ENCODE measurements at regions not wholly inside any gene's neighbourhood (a gene's known extent, or its start where the extent isn't known, plus 50 kb on each side); places are given as distances from the start of the nearest gene placed in this dataset.
"Not testable (repeated sequence)": the region's sequence is repeated elsewhere in the genome, so short reads cannot be mapped to it uniquely, and the experiment has no call there.

GRCh38 chr7:149334930-149335329 is 72.9 kb downstream of the ZNF783 start:
- TF ChIP-seq CTCF (IDR thresholded peaks at IDR 0.05; ENCODE audit: low read depth, low read length), result no peak
- H3K27ac ChIP-seq, result no peak overlapping the region

GRCh38 chr7:149348758-149349369 is 86.9 kb downstream of the ZNF783 start:
- Histone ChIP-seq H3K27me3 (no peaks in the 10 kb centered on the region), H3K4me1 (ENCODE audit: low read depth) (no peaks in the 10 kb centered on the region), H3K27ac (no peak overlapping the region), H3K9me3 (ENCODE audit: low read depth) (no peaks in the 10 kb centered on the region), H3K4me3 (no peak overlapping the region), H3K36me3 (no peaks in the 10 kb centered on the region)
- DNase-seq (ENCODE audit: low read depth in 1 of 2, low spot score in 1 of 2), result no peak
- TF ChIP-seq CTCF (IDR thresholded peaks at IDR 0.05; ENCODE audit: low read depth, low read length), result no peak

More at GRCh38 chr7:149334930-149335329, 72.9 kb downstream of the ZNF783 start:
- no peaks in the 10 kb centered on the region for H3K9me3 ChIP-seq (ENCODE audit: low read depth)
- H3K36me3 ChIP-seq, result no peaks in the 10 kb centered on the region
- DNase-seq (ENCODE audit: low read depth in 1 of 2, low spot score in 1 of 2), result peak in 1 of 2 donors; percentile 49
- H3K27me3 ChIP-seq, result no peaks in the 10 kb centered on the region
- H3K4me1 ChIP-seq (ENCODE audit: low read depth), result no peaks in the 10 kb centered on the region
- H3K4me3 ChIP-seq, result no peak overlapping the region

- TF ChIP-seq CTCF (IDR thresholded peaks at IDR 0.05; ENCODE audit: low read depth, low read length), result no peak
- H3K27ac ChIP-seq, result no peak overlapping the region
- no peaks in the 10 kb centered on the region for H3K36me3 ChIP-seq
- no peak for DNase-seq (ENCODE audit: low read depth in 1 of 2, low spot score in 1 of 2)
- no peak overlapping the region for H3K4me3 ChIP-seq
- no peaks in the 10 kb centered on the region for H3K4me1 ChIP-seq (ENCODE audit: low read depth)
- no peaks in the 10 kb centered on the region for H3K9me3 ChIP-seq (ENCODE audit: low read depth)
- no peaks in the 10 kb centered on the region for H3K27me3 ChIP-seq
These were observed 91.9 kb downstream of the ZNF783 start for GRCh38 chr7:149353739-149354504.

- H3K36me3 ChIP-seq; DNase-seq (ENCODE audit: low read depth in 1 of 2, low spot score in 1 of 2); H3K4me1 ChIP-seq (ENCODE audit: low read depth); H3K9me3 ChIP-seq (ENCODE audit: low read depth); H3K27me3 ChIP-seq; H3K4me3 ChIP-seq; H3K27ac ChIP-seq: not testable (repeated sequence)
These were observed 93.0 kb downstream of the ZNF783 start for GRCh38 chr7:149355035-149355389.

GRCh38 chr7:149355390-149356048 is 93.5 kb downstream of the ZNF783 start:
- Histone ChIP-seq H3K9me3 (ENCODE audit: low read depth) (no peaks in the 10 kb centered on the region), H3K4me3 (no peak overlapping the region), H3K27me3 (no peaks in the 10 kb centered on the region), H3K4me1 (ENCODE audit: low read depth) (no peaks in the 10 kb centered on the region), H3K27ac (no peak overlapping the region), H3K36me3 (no peaks in the 10 kb centered on the region)
- no peak for TF ChIP-seq CTCF (IDR thresholded peaks at IDR 0.05; ENCODE audit: low read depth, low read length)
- peak in 1 of 2 donors; percentile 4 for DNase-seq (ENCODE audit: low read depth in 1 of 2, low spot score in 1 of 2)

GRCh38 chr7:149362696-149363095 is 98.2 kb downstream of the ZNF777 start:
- DNase-seq (ENCODE audit: low read depth in 1 of 2, low spot score in 1 of 2), result no peak
- H3K27ac ChIP-seq, result no peak overlapping the region
- no peaks in the 10 kb centered on the region for H3K9me3 ChIP-seq (ENCODE audit: low read depth)

More at GRCh38 chr7:149362696-149363095, 98.2 kb downstream of the ZNF777 start:
- TF ChIP-seq CTCF (IDR thresholded peaks at IDR 0.05; ENCODE audit: low read depth, low read length), result no peak
- no peaks in the 10 kb centered on the region for H3K4me1 ChIP-seq (ENCODE audit: low read depth)
- H3K27me3 ChIP-seq, result no peaks in the 10 kb centered on the region
- H3K4me3 ChIP-seq, result no peak overlapping the region
- H3K36me3 ChIP-seq, result no peaks in the 10 kb centered on the region
